ENCODE measurements at regions not wholly inside any gene's neighbourhood (a gene's known extent, or its start where the extent isn't known, plus 50 kb on each side); places are given as distances from the start of the nearest gene placed in this dataset.

GRCh38 chr4:32789026-32789608 is 2068.9 kb downstream of the PCDH7 start:
- TF ChIP-seq CTCF (conservative IDR thresholded peaks at IDR 0.05; ENCODE audit: low read length) = no peak
- H3K4me3 ChIP-seq (ENCODE audit: low read length) = no peak overlapping the region
- no peak for DNase-seq (ENCODE audit: low read depth)

- no peak overlapping the region for H3K4me3 ChIP-seq (ENCODE audit: low read length)
- no peak for TF ChIP-seq CTCF (conservative IDR thresholded peaks at IDR 0.05; ENCODE audit: low read length)
- no peak for DNase-seq (ENCODE audit: low read depth)
Measured at GRCh38 chr4:32790803-32791202, 2070.6 kb downstream of the PCDH7 start.

- no peak for DNase-seq (ENCODE audit: low read depth)
- no peak for TF ChIP-seq CTCF (conservative IDR thresholded peaks at IDR 0.05; ENCODE audit: low read length)
- no peak overlapping the region for H3K4me3 ChIP-seq (ENCODE audit: low read length)
Measured at GRCh38 chr4:32798471-32799159, 2078.4 kb downstream of the PCDH7 start.

- DNase-seq (ENCODE audit: low read depth) = no peak
- H3K4me3 ChIP-seq (ENCODE audit: low read length) = no peak overlapping the region
- no peak for TF ChIP-seq CTCF (conservative IDR thresholded peaks at IDR 0.05; ENCODE audit: low read length)
Measured at GRCh38 chr4:32824336-32824735, 2104.2 kb downstream of the PCDH7 start.

GRCh38 chr4:32826169-32826568 is 2106.0 kb downstream of the PCDH7 start:
- DNase-seq (ENCODE audit: low read depth) = no peak
- TF ChIP-seq CTCF (conservative IDR thresholded peaks at IDR 0.05; ENCODE audit: low read length) = no peak
- no peak overlapping the region for H3K4me3 ChIP-seq (ENCODE audit: low read length)

GRCh38 chr4:32830160-32830559 is 2110.0 kb downstream of the PCDH7 start:
- DNase-seq (ENCODE audit: low read depth) = no peak
- no peak for TF ChIP-seq CTCF (conservative IDR thresholded peaks at IDR 0.05; ENCODE audit: low read length)
- H3K4me3 ChIP-seq (ENCODE audit: low read length) = no peak overlapping the region

- no peak for TF ChIP-seq CTCF (conservative IDR thresholded peaks at IDR 0.05; ENCODE audit: low read length)
- DNase-seq (ENCODE audit: low read depth) = no peak
- no peak overlapping the region for H3K4me3 ChIP-seq (ENCODE audit: low read length)
Measured at GRCh38 chr4:32831104-32831503, 2110.9 kb downstream of the PCDH7 start.
